22Rv1 (cell line): ENCODE measurements at regions not wholly inside any gene's neighbourhood (a gene's known extent, or its start where the extent isn't known, plus 50 kb on each side); places are given as distances from the start of the nearest gene placed in this dataset.

Source experiments
- ZFX ChIP-seq: fragments of 450-650 bp; IDR thresholded peaks from 2 replicates; pipeline ENCODE4 v1.6.1; 2017; ENCODE audit warnings: antibody characterized with exemption, borderline replicate concordance
- TF ChIP-seq, protein P1 (sequence below): fragments of 450-650 bp; IDR thresholded peaks from 2 replicates; pipeline ENCODE4 v1.5.1; 2017; ENCODE audit warnings: mild to moderate bottlenecking

- TF ChIP-seq, protein P1, sequence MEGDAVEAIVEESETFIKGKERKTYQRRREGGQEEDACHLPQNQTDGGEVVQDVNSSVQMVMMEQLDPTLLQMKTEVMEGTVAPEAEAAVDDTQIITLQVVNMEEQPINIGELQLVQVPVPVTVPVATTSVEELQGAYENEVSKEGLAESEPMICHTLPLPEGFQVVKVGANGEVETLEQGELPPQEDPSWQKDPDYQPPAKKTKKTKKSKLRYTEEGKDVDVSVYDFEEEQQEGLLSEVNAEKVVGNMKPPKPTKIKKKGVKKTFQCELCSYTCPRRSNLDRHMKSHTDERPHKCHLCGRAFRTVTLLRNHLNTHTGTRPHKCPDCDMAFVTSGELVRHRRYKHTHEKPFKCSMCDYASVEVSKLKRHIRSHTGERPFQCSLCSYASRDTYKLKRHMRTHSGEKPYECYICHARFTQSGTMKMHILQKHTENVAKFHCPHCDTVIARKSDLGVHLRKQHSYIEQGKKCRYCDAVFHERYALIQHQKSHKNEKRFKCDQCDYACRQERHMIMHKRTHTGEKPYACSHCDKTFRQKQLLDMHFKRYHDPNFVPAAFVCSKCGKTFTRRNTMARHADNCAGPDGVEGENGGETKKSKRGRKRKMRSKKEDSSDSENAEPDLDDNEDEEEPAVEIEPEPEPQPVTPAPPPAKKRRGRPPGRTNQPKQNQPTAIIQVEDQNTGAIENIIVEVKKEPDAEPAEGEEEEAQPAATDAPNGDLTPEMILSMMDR = no peak
- no peak for TF ChIP-seq ZFX
Measured at GRCh38 chr6:113380591-113380990, 476.6 kb upstream of the MARCKS start.
